RWPE2 (cell line): ENCODE measurements at regions not wholly inside any gene's neighbourhood (a gene's known extent, or its start where the extent isn't known, plus 50 kb on each side); places are given as distances from the start of the nearest gene placed in this dataset.
A peak's percentile ranks its signal among the peaks of the same experiment; 100 is the strongest.

Experiments
- ATAC-seq: fragments of 200-7000 bp; cut with Tn5 transposase; 3 replicates; pipeline ENCODE4 v1.9.1; 2021; ENCODE audit warnings: low read depth
- DNase-seq: peaks from one replicate; pipeline ENCODE4 v3.0.0-alpha.2; 2020; ENCODE audit warnings: low spot score
- H3K27ac ChIP-seq: fragments of 450-650 bp; 2 replicates; pipeline ENCODE4 v1.5.1; 2017; ENCODE audit warnings: mild to moderate bottlenecking; ENCODE audit not compliant: poor library complexity, severe bottlenecking
- H3K27me3 ChIP-seq: fragments of 250-450 bp; sonication (Bioruptor Pico); 2 replicates; pipeline ENCODE4 v1.5.1; 2021; ENCODE audit warnings: mild to moderate bottlenecking, moderate library complexity; ENCODE audit not compliant: insufficient read depth, poor library complexity, severe bottlenecking
- H3K36me3 ChIP-seq: fragments of 250-450 bp; sonication (Bioruptor Pico); 2 replicates; pipeline ENCODE4 v1.5.1; 2020; ENCODE audit warnings: low read depth, mild to moderate bottlenecking, moderate library complexity
- H3K4me1 ChIP-seq: fragments of 250-450 bp; sonication (Bioruptor Pico); 2 replicates; pipeline ENCODE4 v1.5.1; 2021; ENCODE audit warnings: mild to moderate bottlenecking, moderate library complexity; ENCODE audit not compliant: insufficient read depth, poor library complexity, severe bottlenecking
- H3K4me3 ChIP-seq: fragments of 250-450 bp; sonication (Bioruptor Pico); 2 replicates; pipeline ENCODE4 v1.5.1; 2021; ENCODE audit warnings: mild to moderate bottlenecking, moderate library complexity; ENCODE audit not compliant: severe bottlenecking
- H3K9me3 ChIP-seq: fragments of 250-450 bp; sonication (Bioruptor Pico); 2 replicates; pipeline ENCODE4 v1.5.1; 2021; ENCODE audit warnings: mild to moderate bottlenecking, moderate library complexity; ENCODE audit not compliant: severe bottlenecking
- CTCF ChIP-seq: fragments of 450-650 bp; IDR thresholded peaks from one replicate; pipeline ENCODE4 v1.5.1; 2017; ENCODE audit warnings: mild to moderate bottlenecking, moderate library complexity; ENCODE audit not compliant: poor library complexity, severe bottlenecking

GRCh38 chr11:69936771-69937170 is 117.6 kb upstream of the FGF3 start:
- Histone ChIP-seq H3K9me3 (no peaks in the 10 kb centered on the region), H3K36me3 (no peaks in the 10 kb centered on the region), H3K4me3 (no peak overlapping the region), H3K27me3 (no peaks in the 10 kb centered on the region), H3K4me1 (no peaks in the 10 kb centered on the region), H3K27ac (no peak overlapping the region)
- no peak for TF ChIP-seq CTCF
- DNase-seq (no peak), ATAC-seq (no peak)

GRCh38 chr11:69938206-69938605 is 119.0 kb upstream of the FGF3 start:
- no peak for TF ChIP-seq CTCF
- no peak for ATAC-seq
- Histone ChIP-seq H3K27ac (no peak overlapping the region), H3K4me1 (no peaks in the 10 kb centered on the region), H3K27me3 (no peaks in the 10 kb centered on the region), H3K36me3 (no peaks in the 10 kb centered on the region), H3K9me3 (no peaks in the 10 kb centered on the region), H3K4me3 (no peak overlapping the region)
- DNase-seq: peak; percentile 24

- Histone ChIP-seq H3K4me3 (no peak overlapping the region), H3K9me3 (no peaks in the 10 kb centered on the region), H3K4me1 (no peaks in the 10 kb centered on the region), H3K36me3 (no peaks in the 10 kb centered on the region), H3K27ac (no peak overlapping the region), H3K27me3 (no peaks in the 10 kb centered on the region)
- no peak for ATAC-seq
- peak; percentile 31 for DNase-seq
- no peak for TF ChIP-seq CTCF
Observed at GRCh38 chr11:69939551-69940245, 120.5 kb upstream of the FGF3 start.

GRCh38 chr11:69940246-69940610 is 121.0 kb upstream of the FGF3 start:
- TF ChIP-seq CTCF: no peak
- no peak for ATAC-seq
- H3K4me3 ChIP-seq: no peak overlapping the region
- H3K36me3 ChIP-seq: no peaks in the 10 kb centered on the region
- DNase-seq: peak; percentile 7
- H3K27ac ChIP-seq: no peak overlapping the region
- no peaks in the 10 kb centered on the region for H3K4me1 ChIP-seq
- H3K9me3 ChIP-seq: no peaks in the 10 kb centered on the region
- no peaks in the 10 kb centered on the region for H3K27me3 ChIP-seq

GRCh38 chr11:69941546-69942332 is 122.5 kb upstream of the FGF3 start:
- H3K27me3 ChIP-seq: no peaks in the 10 kb centered on the region
- no peak for TF ChIP-seq CTCF
- peak; percentile 24 for DNase-seq
- no peaks in the 10 kb centered on the region for H3K9me3 ChIP-seq
- H3K4me1 ChIP-seq: no peaks in the 10 kb centered on the region
- no peak overlapping the region for H3K4me3 ChIP-seq
- no peaks in the 10 kb centered on the region for H3K36me3 ChIP-seq
- H3K27ac ChIP-seq: no peak overlapping the region
- no peak for ATAC-seq
